Ishikawa (cell line): ENCODE measurements at regions not wholly inside any gene's neighbourhood (a gene's known extent, or its start where the extent isn't known, plus 50 kb on each side); places are given as distances from the start of the nearest gene placed in this dataset.
A peak's percentile ranks its signal among the peaks of the same experiment; 100 is the strongest.

Experiments
- CEBPB ChIP-seq: IDR thresholded peaks from 2 replicates; pipeline ENCODE4 v1.6.1; 2012
- CREB1 ChIP-seq: IDR thresholded peaks from 2 replicates; pipeline ENCODE4 v1.6.1; 2012; ENCODE audit warnings: low read depth
- EGR1 ChIP-seq: IDR thresholded peaks from 2 replicates; pipeline ENCODE4 v1.6.1; 2012
- EP300 ChIP-seq: IDR thresholded peaks from 2 replicates; pipeline ENCODE4 v1.6.1; 2012; ENCODE audit warnings: borderline replicate concordance
- FOXM1 ChIP-seq: IDR thresholded peaks from 2 replicates; pipeline ENCODE4 v1.6.1; 2012; ENCODE audit warnings: low read depth, borderline replicate concordance
- NFIC ChIP-seq: IDR thresholded peaks from 2 replicates; pipeline ENCODE4 v1.6.1; 2012
- RAD21 ChIP-seq: IDR thresholded peaks from 2 replicates; pipeline ENCODE4 v1.6.1; 2012; ENCODE audit warnings: low read depth
- TAF1 ChIP-seq: IDR thresholded peaks from 2 replicates; pipeline ENCODE4 v1.6.1; 2012; ENCODE audit warnings: low read depth, mild to moderate bottlenecking
- TCF12 ChIP-seq: IDR thresholded peaks from 2 replicates; pipeline ENCODE4 v1.6.1; 2012; ENCODE audit warnings: low read depth
- TEAD4 ChIP-seq: IDR thresholded peaks from 2 replicates; pipeline ENCODE4 v1.6.1; 2012
- YY1 ChIP-seq: IDR thresholded peaks from 2 replicates; pipeline ENCODE4 v1.6.1; 2012; ENCODE audit warnings: low read depth
- ZBTB7A ChIP-seq: IDR thresholded peaks from 2 replicates; pipeline ENCODE4 v1.6.1; 2012; ENCODE audit warnings: low read depth
- TF ChIP-seq, protein P1 (sequence below): IDR thresholded peaks from 2 replicates; pipeline ENCODE4 v1.6.1; 2012; ENCODE audit warnings: low read depth, mild to moderate bottlenecking
- TF ChIP-seq, protein P2 (sequence below): IDR thresholded peaks from 2 replicates; pipeline ENCODE4 v1.6.1; 2012
- TF ChIP-seq, protein P3 (sequence below): IDR thresholded peaks from 2 replicates; pipeline ENCODE4 v1.6.1; 2012

DNA sequence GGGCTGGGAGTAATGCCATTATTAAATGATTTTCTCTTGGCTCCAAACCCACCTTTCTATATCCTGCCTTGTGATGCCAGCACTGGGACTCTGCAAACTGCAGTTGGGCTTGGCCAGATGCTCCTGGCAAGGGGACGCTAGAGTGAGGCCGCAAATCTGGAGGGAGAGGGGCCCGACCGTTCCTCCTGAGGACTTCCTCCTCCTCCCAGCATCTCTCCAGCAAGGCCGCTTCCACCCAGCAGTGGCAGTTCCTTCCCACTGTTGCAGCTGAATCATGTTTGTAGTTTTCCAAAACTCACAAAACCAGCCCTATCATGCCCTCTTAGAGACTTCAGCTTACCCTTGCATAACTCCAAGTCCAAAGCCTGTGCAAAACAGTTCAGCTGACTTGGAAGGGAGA, 244.4 kb downstream of the FOXA2 start:
- TF ChIP-seq ZBTB7A (no peak), CEBPB (no peak), FOXM1 (no peak), EGR1 (no peak), YY1 (no peak), NFIC (no peak), TEAD4 (no peak), TAF1 (no peak), RAD21 (no peak), EP300 (no peak), CREB1 (no peak), TCF12 (no peak)
- TF ChIP-seq, protein P1, sequence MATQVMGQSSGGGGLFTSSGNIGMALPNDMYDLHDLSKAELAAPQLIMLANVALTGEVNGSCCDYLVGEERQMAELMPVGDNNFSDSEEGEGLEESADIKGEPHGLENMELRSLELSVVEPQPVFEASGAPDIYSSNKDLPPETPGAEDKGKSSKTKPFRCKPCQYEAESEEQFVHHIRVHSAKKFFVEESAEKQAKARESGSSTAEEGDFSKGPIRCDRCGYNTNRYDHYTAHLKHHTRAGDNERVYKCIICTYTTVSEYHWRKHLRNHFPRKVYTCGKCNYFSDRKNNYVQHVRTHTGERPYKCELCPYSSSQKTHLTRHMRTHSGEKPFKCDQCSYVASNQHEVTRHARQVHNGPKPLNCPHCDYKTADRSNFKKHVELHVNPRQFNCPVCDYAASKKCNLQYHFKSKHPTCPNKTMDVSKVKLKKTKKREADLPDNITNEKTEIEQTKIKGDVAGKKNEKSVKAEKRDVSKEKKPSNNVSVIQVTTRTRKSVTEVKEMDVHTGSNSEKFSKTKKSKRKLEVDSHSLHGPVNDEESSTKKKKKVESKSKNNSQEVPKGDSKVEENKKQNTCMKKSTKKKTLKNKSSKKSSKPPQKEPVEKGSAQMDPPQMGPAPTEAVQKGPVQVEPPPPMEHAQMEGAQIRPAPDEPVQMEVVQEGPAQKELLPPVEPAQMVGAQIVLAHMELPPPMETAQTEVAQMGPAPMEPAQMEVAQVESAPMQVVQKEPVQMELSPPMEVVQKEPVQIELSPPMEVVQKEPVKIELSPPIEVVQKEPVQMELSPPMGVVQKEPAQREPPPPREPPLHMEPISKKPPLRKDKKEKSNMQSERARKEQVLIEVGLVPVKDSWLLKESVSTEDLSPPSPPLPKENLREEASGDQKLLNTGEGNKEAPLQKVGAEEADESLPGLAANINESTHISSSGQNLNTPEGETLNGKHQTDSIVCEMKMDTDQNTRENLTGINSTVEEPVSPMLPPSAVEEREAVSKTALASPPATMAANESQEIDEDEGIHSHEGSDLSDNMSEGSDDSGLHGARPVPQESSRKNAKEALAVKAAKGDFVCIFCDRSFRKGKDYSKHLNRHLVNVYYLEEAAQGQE: no peak
- TF ChIP-seq, protein P2, sequence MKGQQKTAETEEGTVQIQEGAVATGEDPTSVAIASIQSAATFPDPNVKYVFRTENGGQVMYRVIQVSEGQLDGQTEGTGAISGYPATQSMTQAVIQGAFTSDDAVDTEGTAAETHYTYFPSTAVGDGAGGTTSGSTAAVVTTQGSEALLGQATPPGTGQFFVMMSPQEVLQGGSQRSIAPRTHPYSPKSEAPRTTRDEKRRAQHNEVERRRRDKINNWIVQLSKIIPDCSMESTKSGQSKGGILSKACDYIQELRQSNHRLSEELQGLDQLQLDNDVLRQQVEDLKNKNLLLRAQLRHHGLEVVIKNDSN: no peak
- TF ChIP-seq, protein P3, sequence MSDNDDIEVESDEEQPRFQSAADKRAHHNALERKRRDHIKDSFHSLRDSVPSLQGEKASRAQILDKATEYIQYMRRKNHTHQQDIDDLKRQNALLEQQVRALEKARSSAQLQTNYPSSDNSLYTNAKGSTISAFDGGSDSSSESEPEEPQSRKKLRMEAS: no peak

DNA sequence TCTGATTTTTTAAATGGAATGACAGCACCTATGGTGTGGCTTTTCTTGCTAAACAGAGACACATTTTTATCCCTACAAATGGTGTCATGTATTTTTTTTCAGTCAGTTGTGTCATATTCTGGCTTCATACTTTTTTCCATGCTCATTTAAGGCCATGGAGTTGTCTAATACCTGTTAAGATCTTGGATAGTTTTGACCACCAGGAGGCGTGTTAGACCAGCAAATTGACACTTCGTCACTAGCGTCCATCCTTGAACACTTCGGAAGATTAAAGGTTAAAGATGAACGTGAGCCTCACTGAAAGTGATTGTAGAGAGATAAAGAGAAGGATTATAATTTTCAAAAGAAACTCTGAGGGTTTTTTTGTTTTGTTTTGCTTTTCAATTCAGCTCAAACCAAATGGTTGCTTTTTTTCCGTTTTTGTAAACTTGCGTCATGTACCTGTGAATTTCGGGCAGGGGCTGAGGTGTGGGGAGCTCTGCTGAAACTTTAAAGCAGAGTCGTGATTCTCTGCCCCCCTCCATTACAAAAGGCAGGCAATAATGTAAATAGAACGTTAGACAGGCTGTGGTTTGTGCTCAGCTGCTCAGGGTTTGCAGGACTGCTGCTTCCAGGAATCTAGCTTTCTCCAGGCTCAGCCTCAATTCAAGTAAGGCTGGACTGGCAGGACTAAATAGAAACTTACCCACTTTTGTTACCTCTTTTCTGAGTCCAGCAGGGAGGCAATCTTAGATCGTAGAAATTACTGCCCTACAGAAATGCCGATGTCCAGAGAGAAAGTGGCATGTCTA, 245.1 kb downstream of the FOXA2 start:
- TF ChIP-seq YY1 (no peak), CEBPB (no peak), RAD21 (peak; percentile 64), CREB1 (no peak), EP300 (no peak), EGR1 (no peak), TCF12 (no peak), TEAD4 (no peak)
- TF ChIP-seq, protein P2: no peak

DNA sequence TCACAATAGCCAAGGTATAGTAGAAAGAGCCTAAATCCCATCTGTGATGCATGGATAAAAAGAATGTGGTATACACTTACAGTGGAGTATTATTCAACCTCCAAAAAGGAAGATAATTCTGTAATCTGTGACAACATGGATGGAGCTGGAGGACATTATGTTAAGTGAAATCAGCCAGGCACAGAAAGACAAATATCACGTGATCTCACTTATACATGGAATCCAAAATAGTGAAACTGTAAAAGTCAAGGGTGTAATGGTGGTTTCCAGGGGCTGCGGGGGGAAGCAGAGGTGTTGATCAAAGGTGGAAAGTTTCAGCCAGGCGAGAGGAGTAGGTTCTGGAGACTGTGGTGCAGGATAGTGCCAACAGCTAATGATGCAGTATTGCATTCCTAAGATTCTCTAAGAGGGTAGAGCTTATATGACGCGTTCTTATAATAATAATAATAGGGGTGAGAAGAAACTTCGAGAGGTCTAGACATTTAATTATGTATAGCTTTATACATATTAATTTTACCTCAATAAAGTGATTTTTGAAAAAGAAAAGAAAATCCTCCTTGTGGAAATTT, 246.1 kb downstream of the FOXA2 start:
- TF ChIP-seq ZBTB7A: no peak
- no peak for TF ChIP-seq FOXM1
- no peak for TF ChIP-seq CREB1
- TF ChIP-seq, protein P1: no peak
- TF ChIP-seq, protein P3: no peak
- no peak for TF ChIP-seq TEAD4
- TF ChIP-seq EP300: no peak
- TF ChIP-seq TCF12: no peak
- no peak for TF ChIP-seq RAD21
- no peak for TF ChIP-seq YY1
- no peak for TF ChIP-seq NFIC
- TF ChIP-seq, protein P2: no peak

DNA sequence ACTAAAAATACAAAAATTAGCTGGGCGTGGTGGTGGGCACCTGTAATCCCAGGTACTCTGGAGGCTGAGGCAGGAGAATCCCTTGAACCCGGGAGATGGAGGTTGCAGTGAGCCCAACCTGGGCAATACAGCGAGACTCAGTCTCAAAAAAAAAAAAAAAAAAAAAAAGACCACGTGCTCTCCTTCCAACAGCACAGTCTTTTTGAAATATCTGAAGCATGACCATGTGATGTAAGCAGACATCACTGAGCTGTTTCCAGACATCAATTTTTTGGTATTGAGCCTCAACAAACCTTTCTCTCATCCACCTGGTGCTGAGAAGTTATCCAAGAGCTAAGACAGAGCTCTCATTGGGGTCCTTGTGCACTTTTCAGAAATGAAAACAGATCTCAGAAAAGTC, 249.2 kb downstream of the FOXA2 start:
- TF ChIP-seq CEBPB: no peak
- TF ChIP-seq, protein P2: no peak
- TF ChIP-seq, protein P1: no peak
- TF ChIP-seq RAD21: no peak
- TF ChIP-seq FOXM1: no peak
- TF ChIP-seq, protein P3: no peak
- no peak for TF ChIP-seq TEAD4
- TF ChIP-seq YY1: no peak
